Suprapubic skin (tissue), 4 donors: ENCODE measurements at regions not wholly inside any gene's neighbourhood (a gene's known extent, or its start where the extent isn't known, plus 50 kb on each side); places are given as distances from the start of the nearest gene placed in this dataset.

Experiments used
- CTCF ChIP-seq, 2 donors: fragments of 200-600 bp in 1 of 2; fragments of 450-650 bp in 1 of 2; sonication (generic) in 1 of 2; IDR thresholded peaks; one replicate each; pipeline ENCODE4 v1.5.1; 2016 to 2019; ENCODE audit warnings: antibody characterized with exemption in 2 of 2, mild to moderate bottlenecking in 1 of 2, moderate library complexity in 1 of 2
- POLR2A ChIP-seq, 2 donors: fragments of 450-650 bp; IDR thresholded peaks; one replicate each; pipeline ENCODE4 v1.6.1; 2017; ENCODE audit warnings: antibody characterized with exemption in 2 of 2, mild to moderate bottlenecking in 2 of 2, moderate library complexity in 2 of 2
- POLR2AphosphoS5 ChIP-seq, 3 donors: sonication (generic); formaldehyde crosslinking; IDR thresholded peaks; one replicate each; pipeline ENCODE4 v1.6.1; 2017; ENCODE audit warnings: antibody characterized with exemption in 3 of 3

GRCh38 chr11:130778705-130779104, 137.6 kb downstream of the SNX19 start:
- TF ChIP-seq POLR2AphosphoS5 (IDR thresholded peaks at IDR 0.05) (no peak), CTCF (IDR thresholded peaks at IDR 0.05) (no peak), POLR2A (IDR thresholded peaks at IDR 0.05) (no peak)
